Right lobe of liver (tissue), 4 donors: ENCODE measurements at regions not wholly inside any gene's neighbourhood (a gene's known extent, or its start where the extent isn't known, plus 50 kb on each side); places are given as distances from the start of the nearest gene placed in this dataset.

Experiments used
- POLR2A ChIP-seq: fragments of 450-650 bp; IDR thresholded peaks from one replicate; pipeline ENCODE4 v1.6.1; 2017; ENCODE audit warnings: antibody characterized with exemption, mild to moderate bottlenecking
- TF ChIP-seq, protein P1 (sequence below), 4 donors: fragments of 200-600 bp in 3 of 4; fragments of 450-650 bp in 1 of 4; IDR thresholded peaks; one replicate each; pipeline versions ENCODE4 v1.5.1 to v1.8.0; 2016 to 2022; ENCODE audit warnings: antibody characterized with exemption in 4 of 4, mild to moderate bottlenecking in 2 of 4
- donor health status: DM: no; HTN: no; CAD: no.
- donor health status: DM: no; HTN: no; CAD: no.
- donor health status: DM: no; HTN: yes; CAD: no.

DNA sequence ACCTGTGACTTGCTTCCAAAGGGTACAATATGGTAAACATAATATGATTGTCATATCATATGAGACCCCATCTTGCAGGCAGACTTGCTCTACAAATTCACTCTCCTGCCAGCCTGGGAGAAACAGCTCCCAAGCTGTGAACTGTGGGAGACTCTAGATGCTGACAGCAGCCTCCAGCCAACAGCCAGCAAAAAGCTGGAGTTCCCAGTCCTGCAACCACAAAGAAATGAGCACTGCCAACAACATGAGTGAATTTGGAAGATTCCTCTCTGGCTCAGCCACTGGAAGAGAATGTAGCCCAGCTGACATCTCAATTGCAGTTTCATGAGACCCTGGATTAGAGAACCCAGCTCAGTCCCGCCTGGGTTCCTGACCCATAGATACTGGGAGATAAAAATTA, 145.4 kb downstream of the QDPR start:
- TF ChIP-seq, protein P1, sequence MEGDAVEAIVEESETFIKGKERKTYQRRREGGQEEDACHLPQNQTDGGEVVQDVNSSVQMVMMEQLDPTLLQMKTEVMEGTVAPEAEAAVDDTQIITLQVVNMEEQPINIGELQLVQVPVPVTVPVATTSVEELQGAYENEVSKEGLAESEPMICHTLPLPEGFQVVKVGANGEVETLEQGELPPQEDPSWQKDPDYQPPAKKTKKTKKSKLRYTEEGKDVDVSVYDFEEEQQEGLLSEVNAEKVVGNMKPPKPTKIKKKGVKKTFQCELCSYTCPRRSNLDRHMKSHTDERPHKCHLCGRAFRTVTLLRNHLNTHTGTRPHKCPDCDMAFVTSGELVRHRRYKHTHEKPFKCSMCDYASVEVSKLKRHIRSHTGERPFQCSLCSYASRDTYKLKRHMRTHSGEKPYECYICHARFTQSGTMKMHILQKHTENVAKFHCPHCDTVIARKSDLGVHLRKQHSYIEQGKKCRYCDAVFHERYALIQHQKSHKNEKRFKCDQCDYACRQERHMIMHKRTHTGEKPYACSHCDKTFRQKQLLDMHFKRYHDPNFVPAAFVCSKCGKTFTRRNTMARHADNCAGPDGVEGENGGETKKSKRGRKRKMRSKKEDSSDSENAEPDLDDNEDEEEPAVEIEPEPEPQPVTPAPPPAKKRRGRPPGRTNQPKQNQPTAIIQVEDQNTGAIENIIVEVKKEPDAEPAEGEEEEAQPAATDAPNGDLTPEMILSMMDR (IDR thresholded peaks at IDR 0.05) = no peak
- no peak for TF ChIP-seq POLR2A
